DMS53 (cell line): ENCODE measurements at regions not wholly inside any gene's neighbourhood (a gene's known extent, or its start where the extent isn't known, plus 50 kb on each side); places are given as distances from the start of the nearest gene placed in this dataset.

ENCODE experiments used
- DNase-seq: peaks from one replicate; lab custom pipeline; 2025; lab: John Stamatoyannopoulos, UW

DNA sequence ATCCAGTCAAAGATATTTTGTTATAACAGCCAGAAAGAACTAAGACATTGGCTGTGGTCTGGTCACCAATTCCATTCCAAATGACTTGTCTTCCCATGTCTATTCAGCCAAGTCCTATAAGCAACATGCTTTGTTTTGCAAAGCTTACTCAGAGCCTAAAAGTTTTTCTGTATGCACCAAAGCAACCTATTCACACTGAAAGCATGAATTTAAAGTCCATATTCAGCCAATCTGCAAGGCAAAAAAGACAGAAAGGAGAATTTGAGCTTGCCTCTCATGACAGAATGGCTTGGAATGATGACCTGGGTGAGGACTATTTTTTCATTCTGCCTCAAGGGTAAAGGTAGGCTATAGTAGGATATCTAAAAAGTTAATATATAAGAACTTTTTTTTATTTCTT lies 323.2 kb upstream of the NOCT start:
- DNase-seq, result no peak

DNA sequence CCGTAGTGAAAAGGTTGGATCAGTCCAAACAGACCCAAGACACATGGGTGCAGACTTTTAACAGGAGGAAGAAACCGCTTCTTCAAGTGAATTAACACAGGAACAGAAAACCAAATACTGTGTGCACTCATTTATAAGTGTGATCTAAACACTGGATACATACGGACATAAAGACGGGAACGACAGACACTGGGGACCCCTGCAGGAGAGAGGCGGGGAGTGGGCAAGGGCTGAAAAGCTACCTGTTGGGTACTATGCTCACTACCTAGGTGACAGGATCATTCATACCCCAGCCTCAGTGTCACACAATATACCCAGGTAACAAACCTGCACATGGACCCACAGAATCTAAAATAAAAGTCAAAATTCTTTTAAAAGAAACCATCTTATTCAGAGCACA lies 326.0 kb upstream of the NOCT start:
- DNase-seq, result no peak

DNA sequence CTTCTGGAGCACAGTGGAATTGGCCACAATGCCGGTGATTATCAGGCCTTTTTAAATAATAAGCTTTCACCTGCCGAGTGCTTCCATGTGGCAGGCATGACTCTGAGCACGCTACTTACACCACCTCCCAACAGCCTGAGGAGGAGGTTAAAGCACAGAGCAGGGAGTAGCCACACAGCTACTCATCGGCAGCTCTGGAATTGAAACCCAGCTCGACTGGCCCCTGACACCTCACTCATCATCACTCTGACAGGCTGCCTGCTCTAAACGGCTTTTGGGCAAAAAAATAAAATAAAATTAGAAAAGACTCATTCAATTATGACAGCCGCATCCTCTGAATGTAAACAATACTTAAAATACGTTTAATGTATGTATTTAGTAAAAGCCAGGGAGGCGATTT lies 326.4 kb upstream of the NOCT start:
- no peak for DNase-seq

DNA sequence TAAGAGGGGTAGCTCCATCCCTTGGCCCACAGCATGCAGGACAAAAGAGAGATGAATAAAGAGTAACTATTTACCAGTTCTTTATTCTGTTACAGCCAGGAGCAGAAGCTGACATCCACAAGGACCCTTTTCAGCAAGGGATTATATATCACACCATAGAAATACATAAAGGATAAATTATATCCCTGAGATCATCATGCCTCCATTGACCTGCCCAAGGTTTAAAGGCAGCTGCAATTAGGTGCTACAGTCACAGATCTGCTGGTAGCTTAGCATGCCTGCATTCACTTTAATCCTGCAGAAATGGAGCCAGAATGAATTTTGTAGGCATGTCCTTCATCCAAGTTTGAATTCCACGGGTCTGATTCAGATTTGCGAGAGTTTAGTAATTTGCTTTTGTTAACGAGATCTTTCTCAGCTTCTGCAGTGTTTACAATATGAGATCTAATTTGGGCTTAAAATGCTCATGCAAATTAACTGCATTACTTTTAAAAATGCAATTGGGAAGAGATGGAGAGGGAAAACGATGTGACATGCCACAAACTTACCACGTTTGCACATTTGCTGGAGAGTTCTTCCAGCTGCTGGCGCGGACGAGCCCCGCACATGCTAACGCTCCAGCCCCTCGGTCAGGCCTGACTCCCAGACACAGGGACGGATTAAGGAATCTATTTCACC lies 327.0 kb upstream of the NOCT start:
- DNase-seq, result no peak

DNA sequence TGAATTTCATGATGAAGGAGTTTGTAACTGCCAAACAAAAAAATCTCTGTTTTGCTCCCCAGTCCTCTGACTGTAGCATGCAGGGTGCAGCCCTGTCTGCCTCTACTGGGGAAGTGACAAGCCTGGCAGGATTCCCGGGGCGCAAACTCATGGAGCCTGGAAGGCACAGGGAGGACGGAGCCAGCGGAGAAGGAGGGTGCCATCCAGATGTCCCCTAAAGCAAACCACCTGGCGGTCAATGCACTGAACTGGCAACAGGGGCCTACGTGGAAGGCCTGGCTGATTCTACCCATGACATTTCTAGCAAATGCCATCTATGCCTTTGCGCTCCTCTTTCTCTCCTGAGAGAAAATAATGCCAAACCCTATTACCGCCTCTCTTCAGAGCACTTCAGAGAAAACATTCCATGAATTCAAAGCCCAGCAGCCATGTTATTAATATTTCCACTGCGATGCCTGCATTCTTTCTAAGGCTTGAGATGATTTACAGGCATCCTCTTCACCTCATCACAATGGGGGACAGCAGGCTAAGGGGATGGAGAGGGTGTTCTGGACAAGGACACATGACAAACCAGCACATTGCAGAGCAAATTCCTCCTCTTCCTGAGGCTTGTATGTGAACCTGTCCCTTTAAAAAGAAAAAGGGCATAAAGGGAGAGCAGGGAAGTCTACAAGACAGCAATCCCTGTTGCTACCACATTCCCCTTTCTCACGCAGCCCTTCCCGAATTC lies 329.3 kb upstream of the NOCT start:
- no peak for DNase-seq

DNA sequence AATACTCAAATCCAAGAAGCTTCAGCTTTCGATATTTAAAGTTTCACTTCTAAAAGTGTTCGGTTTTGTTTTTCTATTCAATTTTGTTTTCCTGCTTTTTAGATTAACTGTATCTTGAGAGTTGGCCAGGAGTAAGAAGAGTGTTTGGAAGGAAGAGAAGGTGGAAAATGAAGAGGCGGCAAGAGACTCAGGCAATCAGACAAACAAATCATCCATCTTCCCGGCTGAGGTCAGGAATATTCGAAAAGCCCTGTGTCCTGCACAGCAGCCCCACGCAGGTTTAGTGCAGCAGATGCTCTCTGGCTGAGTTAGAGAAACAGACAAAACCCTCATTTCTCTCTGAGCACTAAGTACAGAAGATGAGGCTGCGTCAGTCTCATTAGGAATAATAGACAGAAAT lies 330.3 kb upstream of the NOCT start:
- DNase-seq, result no peak

DNA sequence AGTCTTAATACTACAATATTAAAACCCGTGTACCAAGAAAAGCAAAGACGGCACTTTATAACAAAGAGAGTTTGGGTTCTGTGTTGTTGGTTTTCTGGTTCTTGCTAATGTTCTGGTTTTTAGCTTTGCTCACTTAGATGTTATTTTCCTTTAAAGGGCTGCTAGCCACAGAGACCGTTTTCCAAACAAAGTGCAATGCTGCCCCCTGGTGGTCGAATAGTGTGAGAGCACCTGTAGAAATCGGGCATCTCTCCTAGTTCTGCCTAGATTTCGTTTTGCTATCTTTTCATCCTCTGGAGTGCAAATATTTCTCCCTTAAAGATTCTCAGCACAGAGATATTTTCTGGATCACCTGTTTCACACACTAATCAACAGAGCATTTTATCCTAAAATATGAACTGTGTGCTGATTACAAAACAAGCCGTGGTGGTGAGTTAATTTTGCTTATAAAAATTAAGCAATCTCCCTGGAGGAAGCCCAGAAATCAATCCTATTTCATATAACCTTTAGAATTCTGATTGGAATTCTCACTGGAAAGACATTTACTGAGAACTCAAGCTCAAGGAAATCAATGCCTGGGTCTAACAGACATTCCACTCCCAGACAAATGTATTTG lies 334.5 kb upstream of the NOCT start:
- DNase-seq, result peak; percentile 77

DNA sequence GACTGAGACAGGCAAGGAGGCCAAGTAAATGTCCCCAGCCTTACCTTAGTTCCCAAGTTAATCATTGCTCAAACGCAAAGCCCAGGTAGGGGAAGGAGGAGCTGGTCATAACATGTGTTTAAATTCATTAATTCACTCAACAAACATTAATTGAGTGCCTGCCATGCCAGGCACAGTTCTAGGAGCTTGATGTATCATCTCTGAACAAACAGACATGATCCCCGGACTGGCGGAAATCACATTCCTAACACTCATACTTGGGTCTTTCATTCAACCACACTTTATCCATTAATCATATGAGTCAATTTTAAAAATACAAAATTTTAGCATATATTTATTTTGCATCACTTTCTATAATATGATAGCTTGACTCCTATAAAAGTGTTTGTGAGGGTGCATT lies 335.3 kb upstream of the NOCT start:
- DNase-seq, result peak; percentile 2

DNA sequence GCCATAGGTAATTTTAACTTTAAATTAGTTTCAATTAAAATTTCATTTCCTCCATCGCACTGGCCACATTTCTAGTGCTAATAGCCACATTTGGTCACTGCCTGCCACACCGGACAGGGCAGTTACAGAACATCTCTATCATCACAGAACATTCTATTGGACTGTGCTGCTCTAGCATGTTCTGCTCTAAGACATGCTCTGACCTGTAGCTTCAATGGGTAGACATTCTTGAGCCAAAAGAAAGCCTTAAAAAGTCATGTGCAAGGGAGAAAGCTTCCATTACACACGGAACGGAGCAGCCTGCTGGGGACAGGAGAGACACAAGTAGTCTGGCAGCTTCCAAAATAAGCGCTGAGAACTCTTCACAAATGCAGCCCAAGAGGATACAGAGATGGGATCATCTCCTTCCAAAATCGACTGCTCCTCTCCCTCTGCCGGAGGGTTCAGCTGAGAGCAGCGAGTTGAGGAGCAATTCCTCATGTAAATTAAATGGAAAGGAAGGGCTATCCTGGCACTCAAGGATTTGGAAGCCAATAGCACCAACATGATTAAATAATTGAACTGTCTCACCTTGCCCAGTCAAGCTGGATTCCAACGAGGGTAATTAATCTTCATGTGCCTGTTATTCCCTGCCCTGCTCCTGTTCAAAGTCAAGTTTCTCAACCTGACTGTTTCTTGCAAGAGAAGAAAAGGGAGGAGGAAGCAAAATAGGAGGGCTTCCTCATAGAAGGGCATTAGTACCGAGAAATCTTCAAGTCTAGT lies 336.4 kb upstream of the NOCT start:
- DNase-seq, result no peak

DNA sequence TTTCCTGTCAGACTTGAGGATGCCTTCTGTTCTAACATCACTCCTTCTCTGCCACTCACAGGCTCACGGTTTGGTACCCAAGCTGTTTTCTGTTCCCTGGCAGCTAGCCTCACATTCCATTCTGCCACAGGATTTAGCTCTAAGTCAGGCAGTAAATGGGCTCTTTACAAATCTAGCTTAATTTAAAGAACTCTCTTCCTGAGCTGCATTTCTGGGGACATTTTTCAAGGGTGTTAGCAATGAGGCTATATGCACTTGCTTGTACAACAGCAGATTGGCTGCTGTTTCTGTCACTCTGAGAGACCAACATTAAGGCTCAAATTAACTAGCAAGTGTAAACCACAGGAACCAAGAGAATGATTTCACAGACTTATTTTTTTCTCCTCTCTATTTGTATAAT lies 337.8 kb upstream of the NOCT start:
- no peak for DNase-seq

DNA sequence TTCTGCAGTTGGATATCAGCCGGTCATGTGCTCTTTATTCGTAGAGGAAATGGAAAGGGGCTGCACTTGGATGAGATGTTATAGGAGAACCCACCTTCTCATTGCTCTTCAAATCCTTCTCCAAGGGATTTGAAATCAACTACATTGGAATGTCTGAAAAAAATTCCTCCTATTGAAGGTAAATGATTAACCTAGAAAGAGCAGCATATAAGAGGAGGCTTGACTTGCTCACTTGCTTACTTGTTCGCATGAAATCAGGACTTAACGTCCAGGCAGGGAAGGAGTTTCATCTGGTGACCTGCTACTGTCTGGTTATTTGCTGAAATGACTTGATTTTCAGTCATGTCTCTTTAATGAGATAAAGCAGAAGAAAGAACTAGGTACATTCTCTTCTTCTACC lies 338.4 kb upstream of the NOCT start:
- DNase-seq, result peak; percentile 59

DNA sequence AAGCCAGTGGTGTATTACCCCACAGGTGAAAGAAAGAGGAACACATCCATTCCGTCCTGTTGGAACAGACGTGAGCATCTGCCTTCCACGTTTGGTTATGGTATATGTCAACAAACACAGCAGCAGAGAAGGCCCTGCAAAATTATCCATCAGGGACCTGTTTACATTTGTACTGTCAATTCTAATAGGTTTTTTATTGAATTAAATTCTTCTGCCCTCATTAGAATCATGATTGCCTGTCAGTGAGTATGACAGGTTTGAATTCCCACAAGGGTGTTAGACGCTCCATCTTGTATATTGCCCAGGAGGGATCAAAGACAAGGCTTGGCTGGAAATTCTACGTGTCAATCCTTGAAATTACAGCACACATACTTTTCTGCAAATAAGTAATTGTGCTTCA lies 339.9 kb upstream of the NOCT start:
- no peak for DNase-seq

DNA sequence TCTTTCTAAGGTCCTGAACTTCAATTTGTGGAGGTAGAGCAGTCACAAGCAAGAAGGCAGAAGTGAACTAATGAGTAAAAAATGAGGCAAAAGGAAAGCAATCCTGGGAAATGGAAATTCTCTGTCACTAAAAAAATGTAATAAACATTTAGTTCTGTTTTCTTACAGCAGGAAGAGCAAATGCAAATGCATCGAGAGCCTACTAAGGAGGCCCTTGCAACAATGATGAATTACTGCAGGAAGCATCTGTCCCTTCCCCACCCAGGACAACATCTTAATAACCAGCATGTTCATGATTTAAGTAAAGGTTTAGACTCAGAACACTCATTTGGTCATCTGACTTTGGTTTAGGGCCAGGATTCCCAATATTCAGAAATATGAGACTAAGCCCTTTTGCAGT lies 341.4 kb upstream of the NOCT start:
- no peak for DNase-seq

DNA sequence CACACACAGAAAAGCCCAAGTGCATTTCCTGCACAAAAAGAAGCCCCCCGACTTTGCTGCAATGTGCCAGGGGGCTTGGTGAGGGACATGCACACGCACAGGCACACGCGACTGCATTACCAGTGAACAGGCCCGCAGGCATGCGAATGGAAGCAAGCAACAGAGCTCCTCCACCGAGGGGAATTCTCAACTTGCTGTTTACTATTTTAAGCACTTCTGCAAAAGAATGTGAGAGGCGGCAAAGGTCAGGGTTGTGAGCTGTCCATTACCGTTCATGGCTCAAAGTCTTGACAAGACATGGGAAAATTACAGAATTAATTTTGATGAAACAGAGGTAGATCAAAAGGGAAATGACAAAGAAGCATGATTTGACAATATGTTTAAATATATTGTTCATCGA lies 342.5 kb upstream of the NOCT start:
- DNase-seq, result no peak

DNA sequence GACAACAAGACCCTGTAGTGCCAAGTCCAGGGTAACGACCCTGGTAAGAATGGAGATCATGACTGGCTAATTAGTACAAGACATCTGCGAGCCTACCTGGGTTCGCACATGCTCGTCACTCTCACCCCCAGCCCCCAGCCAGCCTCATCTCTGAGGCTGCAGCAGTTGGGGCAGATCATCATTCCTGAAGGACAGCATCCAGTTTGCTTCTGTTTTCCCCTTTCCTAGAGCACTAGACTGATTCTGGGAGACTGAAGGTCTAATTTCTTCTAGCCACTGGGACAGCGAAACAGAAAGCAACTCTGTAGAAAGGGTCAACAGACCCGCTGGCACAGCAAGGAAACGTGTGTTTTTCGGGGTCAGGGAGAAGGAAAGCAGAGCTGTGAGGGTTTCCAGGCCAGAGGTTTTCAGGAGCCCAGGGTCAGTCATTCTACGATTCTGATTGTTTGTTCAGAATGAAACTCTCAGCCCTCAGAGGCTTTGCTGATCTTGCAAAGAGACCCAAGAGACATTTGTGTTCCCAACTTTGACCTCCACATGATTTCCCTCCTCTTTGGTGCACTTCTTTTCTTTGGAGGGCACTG lies 343.1 kb upstream of the NOCT start:
- DNase-seq, result no peak

DNA sequence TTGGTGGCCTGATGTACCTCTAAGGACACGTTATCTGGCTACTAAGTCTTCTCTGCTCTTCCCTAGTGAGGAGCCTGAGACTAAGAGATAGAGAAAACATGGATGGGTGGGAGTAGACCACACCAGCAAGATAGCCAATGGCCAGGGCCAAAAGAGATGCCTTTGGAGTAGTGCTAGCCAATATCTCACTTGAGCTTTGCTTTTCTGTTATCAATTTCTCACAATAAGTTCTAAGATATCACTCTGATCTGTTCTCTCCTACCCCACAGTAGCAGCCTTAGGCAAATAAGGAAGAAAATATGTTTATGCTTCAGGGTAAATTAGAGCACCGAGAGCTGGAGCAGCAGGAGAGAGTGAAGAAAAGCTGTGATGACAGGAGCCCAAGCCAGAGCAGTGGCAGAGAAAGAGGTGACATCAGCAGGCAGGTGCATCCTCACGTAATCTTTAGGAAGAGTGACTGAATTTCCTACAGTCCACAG lies 343.9 kb upstream of the NOCT start:
- DNase-seq, result peak; percentile 2

DNA sequence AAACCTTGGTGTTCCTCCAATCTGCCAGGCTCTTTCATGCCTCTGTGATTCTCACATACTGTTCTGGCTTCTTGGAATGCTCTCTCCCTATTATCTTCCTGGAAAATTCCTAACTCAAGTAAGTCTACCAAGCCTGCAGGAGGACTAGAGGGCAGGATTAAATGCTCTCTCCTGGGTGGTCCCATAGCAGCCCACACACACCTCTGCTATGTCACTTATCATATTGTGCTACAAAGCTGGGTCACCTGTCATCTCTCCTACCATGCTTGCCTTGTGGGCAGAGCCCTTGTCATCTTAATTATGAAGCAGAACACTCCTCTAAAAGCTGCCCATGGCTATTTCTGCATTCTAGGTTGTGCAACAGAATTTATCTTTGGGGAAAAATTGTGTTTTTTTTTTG lies 344.5 kb upstream of the NOCT start:
- no peak for DNase-seq

DNA sequence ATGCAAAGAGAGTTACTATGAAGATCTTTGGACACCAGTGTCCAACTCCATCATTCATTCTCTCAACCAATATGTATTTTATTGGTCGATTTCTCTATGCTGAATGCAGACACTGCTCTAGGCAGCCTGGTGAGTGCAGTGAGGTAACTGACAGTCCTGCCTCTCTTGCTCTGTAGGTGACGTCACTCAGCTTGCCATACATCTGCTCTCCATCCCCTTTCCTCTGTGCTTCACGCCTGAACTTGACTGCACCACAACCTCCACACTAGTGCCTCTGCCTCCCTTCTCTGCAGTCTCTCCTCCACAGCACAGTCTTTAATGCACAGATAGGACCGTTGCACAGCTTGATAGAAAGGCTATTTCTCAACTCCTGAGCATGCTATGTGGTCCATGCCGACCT lies 344.9 kb upstream of the NOCT start:
- DNase-seq, result no peak

DNA sequence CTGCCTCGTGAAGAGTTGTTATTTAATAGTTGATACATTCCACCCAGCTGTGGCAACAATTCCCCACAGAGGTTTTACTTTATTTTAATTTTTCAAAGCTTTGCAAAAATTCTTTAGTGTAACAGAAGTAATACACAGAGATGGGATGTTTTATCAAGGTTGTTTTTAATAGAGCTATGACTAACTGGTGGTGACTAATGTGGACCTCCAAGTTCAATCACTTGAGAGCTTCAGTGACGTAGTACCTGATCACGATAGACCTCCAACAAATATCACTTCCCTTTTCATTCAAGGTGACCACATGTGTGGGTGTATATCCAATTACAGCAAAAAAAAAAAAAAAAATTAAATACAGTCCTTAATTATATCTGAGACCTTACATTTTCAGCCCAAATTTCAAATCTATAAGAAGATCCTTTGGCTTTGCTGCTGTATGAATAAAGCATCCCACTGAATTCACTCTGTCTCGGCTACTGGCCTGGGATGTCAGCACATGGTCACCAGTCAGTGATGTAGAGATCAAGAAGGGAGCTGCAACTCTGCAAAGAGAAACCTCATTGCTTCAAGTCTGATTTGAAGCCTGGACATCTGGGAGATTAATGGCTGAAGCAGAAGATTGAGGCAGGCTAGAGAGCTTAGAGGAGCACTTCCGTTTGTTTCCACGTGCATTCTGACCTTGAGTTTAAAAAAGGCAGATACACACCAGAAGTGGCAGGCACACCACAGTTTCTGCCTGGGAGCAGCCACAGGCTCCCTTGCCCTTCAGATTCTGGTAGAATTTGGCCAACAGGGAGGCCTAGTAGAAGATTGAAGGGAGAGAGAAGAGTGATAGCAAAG lies 345.9 kb upstream of the NOCT start:
- DNase-seq, result no peak

DNA sequence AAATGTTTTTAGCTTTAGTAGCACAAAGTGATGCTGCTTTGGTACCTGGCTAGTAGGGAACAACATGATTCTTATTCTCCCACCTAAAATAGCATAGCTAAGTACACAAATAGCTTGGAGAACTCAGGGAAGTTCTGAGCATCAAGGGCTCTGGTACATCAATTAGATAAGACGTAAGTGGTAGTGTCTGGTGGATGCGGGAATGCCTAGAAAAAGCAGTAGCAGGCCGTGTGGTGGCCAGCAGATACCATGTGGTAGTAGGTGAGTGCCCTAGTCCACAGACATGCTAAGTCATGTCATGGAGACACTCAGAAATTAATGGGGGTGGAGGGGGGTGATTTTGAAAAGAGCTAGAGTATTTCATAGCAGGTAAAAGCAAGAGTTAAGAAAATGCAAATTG lies 347.3 kb upstream of the NOCT start:
- DNase-seq, result no peak

DNA sequence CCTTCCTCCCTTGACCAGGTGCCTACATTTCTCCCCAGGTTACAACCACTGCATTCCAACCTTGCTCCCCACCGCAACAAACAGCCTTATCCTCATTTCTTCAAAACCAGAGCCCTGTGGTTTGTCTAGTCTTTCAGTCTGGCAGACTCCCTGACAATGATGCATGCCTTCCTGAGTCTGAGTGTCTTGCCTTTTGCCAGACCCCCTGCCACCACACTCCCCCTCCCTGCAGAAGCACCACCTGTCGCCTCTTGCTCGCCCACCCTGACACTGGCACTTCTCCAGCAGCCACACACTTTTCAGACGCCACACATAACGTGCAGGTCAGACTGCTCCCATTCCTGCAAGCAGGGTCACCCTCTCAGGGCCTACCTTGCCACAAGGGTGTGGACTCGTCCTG lies 349.2 kb upstream of the NOCT start:
- DNase-seq, result no peak
